ENCODE measurements at regions not wholly inside any gene's neighbourhood (a gene's known extent, or its start where the extent isn't known, plus 50 kb on each side); places are given as distances from the start of the nearest gene placed in this dataset.

DNA sequence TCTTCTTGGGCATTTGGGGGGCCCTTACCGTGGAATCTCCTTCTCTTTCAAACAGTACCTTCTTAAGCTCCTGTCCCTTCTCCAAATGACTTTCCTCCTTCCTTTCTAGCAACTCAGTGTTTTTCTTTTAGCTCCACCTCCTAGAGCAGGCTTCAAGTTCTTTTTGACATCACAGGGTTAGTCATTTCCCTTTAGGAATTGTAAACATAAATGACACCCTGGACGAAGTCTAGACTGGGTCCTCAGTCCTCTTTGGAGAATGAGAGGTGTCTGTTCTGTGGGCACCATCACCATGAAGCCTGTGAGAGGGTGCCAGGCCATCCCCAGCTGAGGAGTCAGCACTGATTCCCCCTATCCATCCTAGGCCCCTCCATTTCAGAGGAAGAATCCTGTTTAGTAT, 94.7 kb downstream of the SALL1 start:
- H3K27me3 ChIP-seq (ENCODE audit: control insufficient read depth, insufficient read depth, low read length, poor library complexity, severe bottlenecking): peaks cover 4% of the 10 kb centered on the region
- Mint-ChIP-seq H3K27ac (no peak overlapping the region), H3K4me3 (no peak overlapping the region), H3K36me3 (ENCODE audit: low read depth) (no peaks in the 10 kb centered on the region), H3K4me1 (no peaks in the 10 kb centered on the region), H3K27me3 (ENCODE audit: insufficient read depth) (peaks cover 11% of the 10 kb centered on the region), H3K9me3 (no peaks in the 10 kb centered on the region)
- TF ChIP-seq, protein P1, sequence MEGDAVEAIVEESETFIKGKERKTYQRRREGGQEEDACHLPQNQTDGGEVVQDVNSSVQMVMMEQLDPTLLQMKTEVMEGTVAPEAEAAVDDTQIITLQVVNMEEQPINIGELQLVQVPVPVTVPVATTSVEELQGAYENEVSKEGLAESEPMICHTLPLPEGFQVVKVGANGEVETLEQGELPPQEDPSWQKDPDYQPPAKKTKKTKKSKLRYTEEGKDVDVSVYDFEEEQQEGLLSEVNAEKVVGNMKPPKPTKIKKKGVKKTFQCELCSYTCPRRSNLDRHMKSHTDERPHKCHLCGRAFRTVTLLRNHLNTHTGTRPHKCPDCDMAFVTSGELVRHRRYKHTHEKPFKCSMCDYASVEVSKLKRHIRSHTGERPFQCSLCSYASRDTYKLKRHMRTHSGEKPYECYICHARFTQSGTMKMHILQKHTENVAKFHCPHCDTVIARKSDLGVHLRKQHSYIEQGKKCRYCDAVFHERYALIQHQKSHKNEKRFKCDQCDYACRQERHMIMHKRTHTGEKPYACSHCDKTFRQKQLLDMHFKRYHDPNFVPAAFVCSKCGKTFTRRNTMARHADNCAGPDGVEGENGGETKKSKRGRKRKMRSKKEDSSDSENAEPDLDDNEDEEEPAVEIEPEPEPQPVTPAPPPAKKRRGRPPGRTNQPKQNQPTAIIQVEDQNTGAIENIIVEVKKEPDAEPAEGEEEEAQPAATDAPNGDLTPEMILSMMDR (conservative IDR thresholded peaks at IDR 0.05): no peak
- H3K9ac ChIP-seq (ENCODE audit: extremely low read depth, low read length, poor library complexity, severe bottlenecking): no peak overlapping the region
- no peaks in the 10 kb centered on the region for H3K9me3 ChIP-seq (ENCODE audit: control insufficient read depth, low read length)
- no peaks in the 10 kb centered on the region for H3K36me3 ChIP-seq (ENCODE audit: control insufficient read depth, insufficient read depth, low read length)
- WGBS, 2 experiments (ENCODE audit: insufficient coverage in 1 of 2, insufficient read length in 1 of 2): 82 to 91% methylated on average over 2 of the region's 2 CpGs
- no peak overlapping the region for H3K27ac ChIP-seq (ENCODE audit: low read depth, low read length)
- H3K4me3 ChIP-seq (ENCODE audit: low read length): no peak overlapping the region
- no peak for DNase-seq
- no peaks in the 10 kb centered on the region for H3K4me1 ChIP-seq (ENCODE audit: control insufficient read depth, insufficient read depth, low read length)

DNA sequence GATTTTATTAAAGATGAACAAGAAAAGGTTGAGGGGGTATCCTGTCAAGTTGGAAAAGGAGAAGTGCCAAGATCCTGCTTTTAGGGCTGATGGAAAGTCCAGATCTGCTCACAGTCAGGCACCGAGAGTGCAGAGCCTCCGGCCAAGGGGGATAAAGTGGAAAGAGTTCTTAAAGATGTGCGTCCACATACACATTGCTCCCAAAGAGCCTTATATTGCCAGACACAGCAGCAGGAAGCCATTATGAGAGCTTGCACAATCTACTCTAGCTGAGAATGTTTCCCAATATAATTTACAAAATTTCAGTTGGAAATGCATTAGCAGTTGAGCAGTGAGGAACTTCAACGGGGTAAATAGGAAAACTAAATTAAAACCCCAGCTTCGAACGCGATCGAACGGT, 95.6 kb downstream of the SALL1 start:
- Histone ChIP-seq H3K27ac (ENCODE audit: low read depth, low read length) (no peak overlapping the region), H3K27me3 (ENCODE audit: control insufficient read depth, insufficient read depth, low read length, poor library complexity, severe bottlenecking) (peaks cover 4% of the 10 kb centered on the region), H3K4me1 (ENCODE audit: control insufficient read depth, insufficient read depth, low read length) (no peaks in the 10 kb centered on the region), H3K9me3 (ENCODE audit: control insufficient read depth, low read length) (no peaks in the 10 kb centered on the region), H3K9ac (ENCODE audit: extremely low read depth, low read length, poor library complexity, severe bottlenecking) (no peak overlapping the region), H3K4me3 (ENCODE audit: low read length) (no peak overlapping the region), H3K36me3 (ENCODE audit: control insufficient read depth, insufficient read depth, low read length) (no peaks in the 10 kb centered on the region)
- Mint-ChIP-seq H3K36me3 (ENCODE audit: low read depth) (no peaks in the 10 kb centered on the region), H3K4me1 (peaks cover 4% of the 10 kb centered on the region), H3K27me3 (ENCODE audit: insufficient read depth) (peaks cover 11% of the 10 kb centered on the region), H3K4me3 (no peak overlapping the region), H3K27ac (no peak overlapping the region), H3K9me3 (no peaks in the 10 kb centered on the region)
- DNase-seq: no peak
- TF ChIP-seq, protein P1 (conservative IDR thresholded peaks at IDR 0.05): no peak
- WGBS, 2 experiments (ENCODE audit: insufficient coverage in 1 of 2, insufficient read length in 1 of 2): 95 to 98% methylated on average over 6 to 9 of the region's 9 CpGs

DNA sequence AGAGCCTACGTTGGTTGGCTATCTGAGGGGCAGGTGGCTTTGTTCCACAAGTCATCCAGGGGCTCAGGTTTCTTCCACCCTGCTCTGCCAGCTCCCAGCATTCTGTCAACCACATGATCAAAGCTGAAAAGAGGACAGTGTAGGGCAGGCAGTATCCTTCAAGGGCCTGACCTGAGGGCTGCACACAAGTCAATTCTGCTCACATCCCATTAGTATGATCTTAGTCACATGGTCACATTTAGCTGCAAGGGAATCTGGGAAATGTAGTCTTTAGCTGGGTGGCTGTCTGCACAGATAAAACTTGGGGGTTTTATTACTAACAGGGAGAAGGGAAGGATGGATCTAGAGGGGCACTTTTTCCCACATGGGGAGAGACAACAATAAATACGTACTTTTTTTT, 97.3 kb downstream of the SALL1 start:
- H3K36me3 Mint-ChIP-seq (ENCODE audit: low read depth): no peaks in the 10 kb centered on the region
- TF ChIP-seq, protein P1 (conservative IDR thresholded peaks at IDR 0.05): no peak
- H3K27me3 ChIP-seq (ENCODE audit: control insufficient read depth, insufficient read depth, low read length, poor library complexity, severe bottlenecking): peaks cover 4% of the 10 kb centered on the region
- H3K27ac ChIP-seq (ENCODE audit: low read depth, low read length): no peak overlapping the region
- H3K4me1 Mint-ChIP-seq: peaks cover 13% of the 10 kb centered on the region
- 83 to 92% methylated on average over 1 to 2 of the region's 2 CpGs for WGBS, 2 experiments (ENCODE audit: insufficient coverage in 1 of 2, insufficient read length in 1 of 2)
- no peaks in the 10 kb centered on the region for H3K36me3 ChIP-seq (ENCODE audit: control insufficient read depth, insufficient read depth, low read length)
- H3K4me3 ChIP-seq (ENCODE audit: low read length): no peak overlapping the region
- H3K27ac Mint-ChIP-seq: no peak overlapping the region
- no peaks in the 10 kb centered on the region for H3K9me3 Mint-ChIP-seq
- no peak overlapping the region for H3K9ac ChIP-seq (ENCODE audit: extremely low read depth, low read length, poor library complexity, severe bottlenecking)
- no peaks in the 10 kb centered on the region for H3K4me1 ChIP-seq (ENCODE audit: control insufficient read depth, insufficient read depth, low read length)
- no peaks in the 10 kb centered on the region for H3K9me3 ChIP-seq (ENCODE audit: control insufficient read depth, low read length)
- peaks cover 9% of the 10 kb centered on the region for H3K27me3 Mint-ChIP-seq (ENCODE audit: insufficient read depth)
- H3K4me3 Mint-ChIP-seq: no peak overlapping the region
- no peak for DNase-seq
